Glutamatergic neuron (in vitro differentiated cells): ENCODE measurements at regions not wholly inside any gene's neighbourhood (a gene's known extent, or its start where the extent isn't known, plus 50 kb on each side); places are given as distances from the start of the nearest gene placed in this dataset.
A peak's percentile ranks its signal among the peaks of the same experiment; 100 is the strongest.

Source experiments
- DNase-seq: peaks from one replicate; pipeline ENCODE4 v3.0.0; 2022
- H3K27ac Mint-ChIP-seq: one replicate; pipeline ENCODE4 v1.8.0; 2020; ENCODE audit warnings: mild to moderate bottlenecking, mixed read lengths, inconsistent platforms; ENCODE audit not compliant: unreplicated experiment
- H3K27me3 Mint-ChIP-seq: one replicate; pipeline ENCODE4 v1.8.0; 2020; ENCODE audit warnings: mild to moderate bottlenecking, moderate library complexity, mixed read lengths, inconsistent platforms; ENCODE audit not compliant: unreplicated experiment
- H3K36me3 Mint-ChIP-seq: one replicate; pipeline ENCODE4 v1.8.0; 2020; ENCODE audit warnings: mild to moderate bottlenecking, mixed read lengths, inconsistent platforms; ENCODE audit not compliant: unreplicated experiment
- H3K4me1 Mint-ChIP-seq: one replicate; pipeline ENCODE4 v1.8.0; 2020; ENCODE audit warnings: mild to moderate bottlenecking, low read depth, mixed read lengths, inconsistent platforms; ENCODE audit not compliant: unreplicated experiment
- H3K4me3 Mint-ChIP-seq: one replicate; pipeline ENCODE4 v1.8.0; 2020; ENCODE audit warnings: mild to moderate bottlenecking, mixed read lengths, inconsistent platforms; ENCODE audit not compliant: unreplicated experiment
- H3K9me3 Mint-ChIP-seq: one replicate; pipeline ENCODE4 v1.8.0; 2020; ENCODE audit warnings: mild to moderate bottlenecking, moderate library complexity, mixed read lengths, inconsistent platforms; ENCODE audit not compliant: unreplicated experiment
- CTCF ChIP-seq: fragments of 200-600 bp; sonication (generic); IDR thresholded peaks from one replicate; pipeline ENCODE4 v1.5.0; 2021; ENCODE audit not compliant: partially characterized antibody, unreplicated experiment

GRCh38 chr2:120595739-120596138, 139.9 kb upstream of the GLI2 start:
- no peaks in the 10 kb centered on the region for H3K36me3 Mint-ChIP-seq
- H3K27ac Mint-ChIP-seq = peak overlapping the region; percentile 75
- H3K27me3 Mint-ChIP-seq = peaks cover 6% of the 10 kb centered on the region

GRCh38 chr2:120596191-120596811, 139.4 kb upstream of the GLI2 start:
- peaks cover 16% of the 10 kb centered on the region for H3K9me3 Mint-ChIP-seq
- peak overlapping the region; percentile 16 for H3K4me3 Mint-ChIP-seq
- no peaks in the 10 kb centered on the region for H3K36me3 Mint-ChIP-seq
- DNase-seq = peak; percentile 46
- H3K4me1 Mint-ChIP-seq = peaks cover 22% of the 10 kb centered on the region
- peak overlapping the region; percentile 75 for H3K27ac Mint-ChIP-seq
- no peak for TF ChIP-seq CTCF
- peaks cover 6% of the 10 kb centered on the region for H3K27me3 Mint-ChIP-seq

More at GRCh38 chr2:120595739-120596138, 139.9 kb upstream of the GLI2 start:
- H3K4me1 Mint-ChIP-seq = peaks cover 22% of the 10 kb centered on the region
- no peak overlapping the region for H3K4me3 Mint-ChIP-seq
- DNase-seq = no peak
- peaks cover 16% of the 10 kb centered on the region for H3K9me3 Mint-ChIP-seq
- no peak for TF ChIP-seq CTCF

- H3K36me3 Mint-ChIP-seq = no peaks in the 10 kb centered on the region
- peaks cover 22% of the 10 kb centered on the region for H3K4me1 Mint-ChIP-seq
- H3K27me3 Mint-ChIP-seq = peaks cover 6% of the 10 kb centered on the region
- H3K4me3 Mint-ChIP-seq = peak overlapping the region; percentile 23
- TF ChIP-seq CTCF = no peak
- H3K9me3 Mint-ChIP-seq = peaks cover 14% of the 10 kb centered on the region
- peak; percentile 57 for DNase-seq
- peak overlapping the region; percentile 75 for H3K27ac Mint-ChIP-seq
Observed at GRCh38 chr2:120596990-120597594, 138.6 kb upstream of the GLI2 start.

- H3K36me3 Mint-ChIP-seq = no peaks in the 10 kb centered on the region
- peaks cover 22% of the 10 kb centered on the region for H3K4me1 Mint-ChIP-seq
- H3K9me3 Mint-ChIP-seq = peaks cover 14% of the 10 kb centered on the region
- no peak overlapping the region for H3K4me3 Mint-ChIP-seq
- peak; percentile 20 for DNase-seq
- H3K27me3 Mint-ChIP-seq = peaks cover 6% of the 10 kb centered on the region
- H3K27ac Mint-ChIP-seq = peak overlapping the region; percentile 75
- no peak for TF ChIP-seq CTCF
Observed at GRCh38 chr2:120597595-120598193, 138.0 kb upstream of the GLI2 start.

- Mint-ChIP-seq H3K36me3 (no peaks in the 10 kb centered on the region), H3K9me3 (peaks cover 14% of the 10 kb centered on the region), H3K27ac (no peak overlapping the region), H3K4me1 (peaks cover 22% of the 10 kb centered on the region), H3K4me3 (no peak overlapping the region), H3K27me3 (peaks cover 6% of the 10 kb centered on the region)
- no peak for TF ChIP-seq CTCF
- DNase-seq = no peak
Observed at GRCh38 chr2:120598416-120598815, 137.3 kb upstream of the GLI2 start.
